Large intestine (tissue), 3 donors: ENCODE measurements at regions not wholly inside any gene's neighbourhood (a gene's known extent, or its start where the extent isn't known, plus 50 kb on each side); places are given as distances from the start of the nearest gene placed in this dataset.
"Not testable (repeated sequence)": the region's sequence is repeated elsewhere in the genome, so short reads cannot be mapped to it uniquely, and the experiment has no call there.

Source experiments
- DNase-seq, 2 donors: peaks; one replicate each; pipeline versions ENCODE4 v3.0.0 to v3.0.0-alpha.2; 2013
- H3K27ac ChIP-seq: one replicate; pipeline ENCODE4 v1.5.1; 2013; ENCODE audit warnings: low read length
- H3K27me3 ChIP-seq: 2 replicates; pipeline ENCODE4 v1.6.1; 2013; ENCODE audit warnings: low read length; ENCODE audit not compliant: control insufficient read depth, insufficient read depth
- H3K36me3 ChIP-seq: 2 replicates; pipeline ENCODE4 v1.6.1; 2013; ENCODE audit warnings: low read length; ENCODE audit not compliant: control insufficient read depth, insufficient read depth
- H3K4me1 ChIP-seq: one replicate; pipeline ENCODE4 v1.6.1; 2013; ENCODE audit warnings: low read length; ENCODE audit not compliant: control insufficient read depth, insufficient read depth
- H3K4me3 ChIP-seq: one replicate; pipeline ENCODE4 v1.5.1; 2013; ENCODE audit warnings: low read length
- H3K9me3 ChIP-seq: one replicate; pipeline ENCODE4 v1.6.1; 2013; ENCODE audit warnings: mild to moderate bottlenecking, low read depth, low read length, moderate library complexity; ENCODE audit not compliant: control insufficient read depth
- WGBS: methylation state at CpG from one replicate; pipeline ENCODE4 v1.1.5; 2013; ENCODE audit warnings: low lambda C conversion rate; ENCODE audit not compliant: insufficient coverage; 5-methylcytosine and 5-hydroxymethylcytosine counted together

DNA sequence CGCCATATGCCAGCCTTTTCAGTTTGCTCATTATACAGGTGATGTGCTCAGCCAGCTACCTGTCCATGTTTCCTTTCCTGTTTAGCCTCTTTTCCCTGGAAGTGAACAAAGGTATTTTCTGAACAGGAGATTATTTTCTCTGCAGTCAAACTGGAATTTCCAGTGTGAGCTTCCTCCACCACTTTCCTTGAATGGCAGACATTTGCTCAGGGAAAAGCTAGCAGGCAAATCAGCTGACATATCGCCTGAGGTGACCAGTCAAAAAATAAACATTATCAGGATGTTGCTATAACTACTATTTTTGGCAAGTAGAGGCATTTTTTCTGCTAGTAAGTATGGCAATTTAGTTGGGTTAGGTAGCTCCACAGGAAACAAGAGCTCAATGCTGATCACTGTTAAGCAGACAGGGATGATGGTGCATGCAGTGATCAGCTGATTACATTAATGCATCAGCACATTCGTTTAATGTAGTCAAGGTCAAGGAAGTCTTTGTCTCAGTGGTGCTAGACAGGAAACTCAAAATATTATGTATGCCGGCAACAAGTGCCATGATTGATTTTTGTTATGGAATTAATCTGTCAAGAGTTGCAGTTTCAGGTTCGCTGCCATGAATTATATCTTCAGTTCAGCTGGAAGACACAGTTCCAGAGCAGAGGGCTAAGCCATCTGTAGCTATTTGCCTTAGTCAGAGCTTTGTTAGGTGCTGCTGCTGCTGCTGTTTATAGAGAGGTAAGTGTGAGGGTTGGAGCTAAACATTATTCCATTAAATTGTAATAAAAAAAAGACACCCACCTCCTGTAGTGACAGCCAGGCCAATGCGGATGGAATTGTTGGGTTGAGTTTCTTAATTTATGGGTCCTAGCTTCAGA is 179.7 kb upstream of the ST6GALNAC5 start:
- Histone ChIP-seq H3K9me3 (no peaks in the 10 kb centered on the region), H3K27me3 (no peaks in the 10 kb centered on the region), H3K4me3 (no peak overlapping the region), H3K27ac (no peak overlapping the region), H3K36me3 (no peaks in the 10 kb centered on the region), H3K4me1 (no peaks in the 10 kb centered on the region)
- no CpG with 5 or more reads among the region's 6 CpGs for WGBS
- peak in 1 of 2 donors; percentile 35 for DNase-seq

DNA sequence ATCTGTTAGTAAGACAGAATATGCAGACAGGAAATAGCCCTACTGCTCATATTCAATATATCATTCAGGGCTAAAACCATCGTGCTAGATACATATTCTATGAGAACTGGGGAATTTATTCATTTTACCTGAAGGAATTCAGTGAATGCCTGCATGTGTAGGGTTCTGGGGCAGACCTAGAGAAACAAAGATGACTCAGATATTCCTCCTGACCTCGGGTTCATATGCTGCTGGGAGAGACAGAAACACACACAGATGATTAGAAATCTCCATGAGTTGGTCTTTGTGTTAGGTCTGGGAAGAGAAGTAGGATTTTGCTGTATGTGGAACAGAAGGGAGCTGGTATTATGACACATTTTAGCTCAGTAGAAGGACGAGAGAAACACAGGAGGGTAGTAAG is 176.5 kb upstream of the ST6GALNAC5 start:
- WGBS = 90% methylated on average over 1 of the region's 3 CpGs

DNA sequence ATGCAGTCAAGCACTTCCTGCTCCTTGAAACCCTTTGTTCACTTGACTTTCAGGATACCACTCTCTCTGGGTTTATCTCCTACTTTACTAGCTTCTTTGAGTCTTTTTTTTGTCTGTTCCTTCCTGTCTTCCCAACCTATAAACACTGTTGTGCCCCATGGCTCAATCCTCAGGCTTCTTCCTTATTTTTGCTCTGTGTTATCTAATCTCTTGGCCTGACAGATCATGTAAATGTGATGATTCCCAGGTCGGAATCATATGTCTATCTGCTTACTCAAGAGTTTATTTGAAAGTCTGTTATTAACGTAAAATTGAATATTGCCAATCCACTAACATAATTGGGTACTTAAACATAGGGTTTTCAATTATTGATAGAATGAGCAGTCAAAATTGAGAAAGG is 171.7 kb upstream of the ST6GALNAC5 start:
- no peak overlapping the region for H3K4me3 ChIP-seq
- H3K9me3 ChIP-seq = peaks cover 2% of the 10 kb centered on the region
- 40% methylated on average over 1 of the region's 2 CpGs for WGBS
- no peaks in the 10 kb centered on the region for H3K27me3 ChIP-seq
- no peak overlapping the region for H3K27ac ChIP-seq
- H3K4me1 ChIP-seq = no peaks in the 10 kb centered on the region
- no peaks in the 10 kb centered on the region for H3K36me3 ChIP-seq
- DNase-seq = no peak

More for the DNA sequence above, 176.5 kb upstream of the ST6GALNAC5 start:
- Histone ChIP-seq H3K27ac (no peak overlapping the region), H3K4me3 (no peak overlapping the region), H3K4me1 (no peaks in the 10 kb centered on the region), H3K27me3 (no peaks in the 10 kb centered on the region), H3K9me3 (no peaks in the 10 kb centered on the region), H3K36me3 (no peaks in the 10 kb centered on the region)
- DNase-seq = no peak

DNA sequence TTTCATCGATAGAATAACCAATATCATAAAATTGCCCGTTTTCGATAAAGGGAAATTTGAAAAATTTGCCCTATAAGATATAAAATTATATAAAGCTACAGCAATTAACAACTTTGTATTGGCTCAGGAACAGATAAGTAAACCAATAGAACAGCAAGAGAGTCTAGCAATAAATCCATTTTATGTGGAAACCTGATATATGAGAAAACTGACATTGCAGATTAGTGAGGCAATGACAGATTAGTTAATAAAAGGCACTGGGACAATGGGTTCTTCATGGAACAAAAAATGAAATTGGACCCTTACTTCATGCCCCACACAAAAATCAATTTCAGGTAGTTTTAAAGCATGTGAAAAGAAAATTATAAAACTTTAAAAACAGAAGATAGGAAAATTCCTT is 169.9 kb upstream of the ST6GALNAC5 start:
- H3K27ac ChIP-seq = no peak overlapping the region
- H3K27me3 ChIP-seq = no peaks in the 10 kb centered on the region
- no peaks in the 10 kb centered on the region for H3K4me1 ChIP-seq
- DNase-seq = no peak
- WGBS = 100% methylated on average over 3 of the region's 3 CpGs
- H3K4me3 ChIP-seq = no peak overlapping the region
- H3K9me3 ChIP-seq = peaks cover 2% of the 10 kb centered on the region
- H3K36me3 ChIP-seq = no peaks in the 10 kb centered on the region

DNA sequence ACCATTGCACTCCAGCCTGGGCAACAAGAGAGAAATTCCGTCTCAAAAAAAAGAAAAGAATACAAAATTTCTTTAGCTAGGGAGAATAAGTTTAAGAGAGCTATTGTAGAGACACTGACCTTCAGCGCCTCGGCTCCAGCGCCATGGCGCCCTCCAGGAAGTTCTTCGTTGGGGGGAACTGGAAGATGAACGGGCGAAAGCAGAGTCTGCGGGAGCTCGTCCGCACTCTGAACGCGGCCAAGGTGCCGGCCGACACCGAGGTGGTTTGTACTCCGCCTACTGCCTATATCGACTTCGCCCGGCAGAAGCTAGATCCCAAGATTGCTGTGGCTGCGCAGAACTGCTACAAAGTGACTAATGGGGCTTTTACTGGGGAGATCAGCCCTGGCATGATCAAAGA is 167.6 kb upstream of the ST6GALNAC5 start:
- H3K4me1 ChIP-seq, H3K4me3 ChIP-seq, H3K27ac ChIP-seq, DNase-seq, H3K9me3 ChIP-seq, H3K27me3 ChIP-seq, H3K36me3 ChIP-seq: not testable (repeated sequence)
- WGBS = no CpG with 5 or more reads among the region's 21 CpGs

DNA sequence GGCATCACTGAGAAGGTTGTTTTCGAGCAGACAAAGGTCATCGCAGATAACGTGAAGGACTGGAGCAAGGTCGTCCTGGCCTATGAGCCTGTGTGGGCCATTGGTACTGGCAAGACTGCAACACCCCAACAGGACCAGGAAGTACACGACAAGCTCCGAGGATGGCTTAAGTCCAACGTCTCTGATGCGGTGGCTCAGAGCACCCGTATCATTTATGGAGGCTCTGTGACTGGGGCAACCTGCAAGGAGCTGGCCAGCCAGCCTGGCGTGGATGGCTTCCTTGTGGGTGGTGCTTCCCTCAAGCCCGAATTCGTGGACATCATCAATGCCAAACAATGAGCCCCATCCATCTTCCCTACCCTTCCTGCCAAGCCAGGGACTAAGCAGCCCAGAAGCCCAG is 167.1 kb upstream of the ST6GALNAC5 start:
- DNase-seq, H3K4me3 ChIP-seq, H3K27ac ChIP-seq, H3K9me3 ChIP-seq, H3K4me1 ChIP-seq, H3K36me3 ChIP-seq, H3K27me3 ChIP-seq: not testable (repeated sequence)
- WGBS = no CpG with 5 or more reads among the region's 12 CpGs

DNA sequence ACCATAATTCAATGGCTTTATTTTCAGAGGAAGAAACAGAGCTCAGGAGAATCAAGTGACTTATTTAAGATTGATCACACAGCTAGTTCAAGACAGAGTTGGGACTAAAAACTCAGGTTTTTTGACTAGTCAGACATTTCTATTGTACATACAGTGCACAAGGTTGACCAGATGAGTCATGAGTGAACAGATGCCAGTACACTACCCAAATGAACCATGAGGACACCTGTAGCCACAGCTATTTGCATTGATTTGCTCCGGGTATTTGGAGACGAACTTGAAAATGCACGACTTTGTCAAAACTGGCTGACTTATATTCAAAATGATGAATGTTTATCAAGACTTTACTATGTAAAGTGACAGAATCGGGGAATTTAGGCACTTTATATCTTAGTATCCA is 161.7 kb upstream of the ST6GALNAC5 start:
- no peaks in the 10 kb centered on the region for H3K27me3 ChIP-seq
- DNase-seq = no peak
- no peaks in the 10 kb centered on the region for H3K9me3 ChIP-seq
- no peak overlapping the region for H3K4me3 ChIP-seq
- H3K36me3 ChIP-seq = no peaks in the 10 kb centered on the region
- H3K27ac ChIP-seq = no peak overlapping the region
- 100% methylated on average over 1 of the region's 4 CpGs for WGBS
- H3K4me1 ChIP-seq = no peaks in the 10 kb centered on the region

DNA sequence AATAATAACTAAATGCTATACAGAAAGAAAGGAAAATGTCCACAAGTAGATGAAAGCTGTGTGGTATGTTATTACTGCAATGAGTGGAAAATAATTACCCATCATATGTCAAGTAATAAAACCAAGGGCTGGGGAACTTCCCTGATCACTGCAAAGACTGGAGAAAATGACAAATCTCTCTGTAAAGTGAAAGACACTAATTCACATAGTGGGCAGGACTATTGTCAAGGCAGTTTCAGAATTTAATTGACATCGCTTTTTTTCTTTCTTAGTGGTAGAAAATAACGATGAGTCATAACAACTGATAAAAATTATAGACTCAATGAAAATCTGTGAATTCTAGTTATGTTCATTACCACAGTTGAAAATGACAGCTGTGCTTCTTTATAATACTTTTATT is 153.7 kb upstream of the ST6GALNAC5 start:
- Histone ChIP-seq H3K27me3 (no peaks in the 10 kb centered on the region), H3K27ac (no peak overlapping the region), H3K4me3 (no peak overlapping the region), H3K36me3 (no peaks in the 10 kb centered on the region), H3K4me1 (no peaks in the 10 kb centered on the region), H3K9me3 (no peaks in the 10 kb centered on the region)
- no peak for DNase-seq
- WGBS = 83% methylated on average over 2 of the region's 2 CpGs

DNA sequence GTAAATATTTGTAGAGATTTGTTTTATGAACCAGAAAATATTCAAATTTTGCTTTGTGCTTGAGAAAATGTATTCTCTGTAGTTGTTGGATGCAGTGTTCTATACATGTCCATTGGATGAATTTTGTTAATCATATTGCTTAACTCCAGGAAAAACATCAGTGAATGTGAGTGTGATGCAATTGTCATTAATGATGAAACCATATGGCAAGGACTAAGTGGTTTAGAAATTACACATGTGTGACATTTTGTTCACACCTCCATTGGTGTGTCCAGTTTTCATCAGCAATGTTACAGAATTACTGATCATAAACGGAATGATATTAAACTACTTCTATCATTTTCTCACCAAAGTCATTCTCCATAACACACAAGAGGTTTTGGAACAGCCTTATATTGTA is 151.8 kb upstream of the ST6GALNAC5 start:
- WGBS = no CpG with 5 or more reads among the region's 1 CpG
- H3K27ac ChIP-seq = no peak overlapping the region

DNA sequence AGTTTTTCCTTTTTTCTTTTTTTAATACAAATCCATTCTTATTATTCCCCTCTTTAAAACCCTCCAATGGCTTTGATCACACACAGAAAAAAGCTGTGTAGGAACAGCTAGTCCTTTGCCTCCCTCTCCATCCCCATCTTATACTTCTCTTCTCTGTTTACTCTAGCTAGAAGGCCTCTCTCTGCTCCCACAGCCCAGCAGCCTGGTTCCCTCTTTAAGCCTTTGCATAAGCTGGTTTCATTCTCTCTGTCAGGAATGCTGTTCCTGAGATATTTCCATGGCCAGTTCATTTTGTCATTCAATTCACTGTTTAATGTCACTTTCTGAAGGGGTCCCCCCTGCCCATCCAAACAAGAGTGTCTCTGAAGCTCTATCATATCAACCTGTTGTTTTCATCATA is 143.3 kb upstream of the ST6GALNAC5 start:
- no peak overlapping the region for H3K27ac ChIP-seq
- H3K4me3 ChIP-seq = no peak overlapping the region
- no peaks in the 10 kb centered on the region for H3K36me3 ChIP-seq
- H3K9me3 ChIP-seq = no peaks in the 10 kb centered on the region
- H3K27me3 ChIP-seq = no peaks in the 10 kb centered on the region
- H3K4me1 ChIP-seq = no peaks in the 10 kb centered on the region
- no peak for DNase-seq

More for the DNA sequence above, 151.8 kb upstream of the ST6GALNAC5 start:
- DNase-seq = no peak
- Histone ChIP-seq H3K4me3 (no peak overlapping the region), H3K9me3 (no peaks in the 10 kb centered on the region), H3K36me3 (no peaks in the 10 kb centered on the region), H3K4me1 (no peaks in the 10 kb centered on the region), H3K27me3 (no peaks in the 10 kb centered on the region)

DNA sequence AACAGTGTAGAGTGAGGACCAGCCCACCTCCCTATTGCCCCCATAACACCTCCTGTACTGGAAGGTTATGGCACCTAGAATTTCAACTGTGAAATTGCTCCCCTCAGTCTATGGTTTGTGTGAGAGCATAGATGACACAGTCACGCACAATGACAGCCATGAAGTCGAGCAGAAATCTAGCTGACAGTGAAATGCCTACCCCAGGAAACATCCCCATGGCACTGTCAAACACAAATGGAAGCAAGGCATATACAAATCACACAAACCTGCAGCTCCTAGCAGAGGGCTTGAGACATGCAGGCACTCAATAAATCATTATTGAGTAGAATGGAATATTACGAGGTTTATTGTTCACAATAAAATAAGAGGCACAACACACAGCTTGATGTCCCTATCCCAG is 142.5 kb upstream of the ST6GALNAC5 start:
- H3K27me3 ChIP-seq = no peaks in the 10 kb centered on the region
- no peaks in the 10 kb centered on the region for H3K36me3 ChIP-seq
- no peak for DNase-seq
- WGBS = no CpG with 5 or more reads among the region's 3 CpGs
- H3K4me1 ChIP-seq = no peaks in the 10 kb centered on the region
- no peak overlapping the region for H3K4me3 ChIP-seq
- H3K9me3 ChIP-seq = no peaks in the 10 kb centered on the region
- no peak overlapping the region for H3K27ac ChIP-seq
